Peyer's patch (tissue), 4 donors: ENCODE measurements at regions not wholly inside any gene's neighbourhood (a gene's known extent, or its start where the extent isn't known, plus 50 kb on each side); places are given as distances from the start of the nearest gene placed in this dataset.
A peak's percentile ranks its signal among the peaks of the same experiment; 100 is the strongest.
"Not testable (repeated sequence)": the region's sequence is repeated elsewhere in the genome, so short reads cannot be mapped to it uniquely, and the experiment has no call there.

Experiments used
- DNase-seq, 3 donors: peaks; one replicate each; pipeline ENCODE4 v3.0.0-alpha.2; 2017 to 2019
- H3K27ac ChIP-seq, 4 donors: fragments of 200-600 bp; sonication (generic); one replicate each; pipeline ENCODE4 v1.5.1; 2016 to 2019
- H3K27me3 ChIP-seq, 2 donors: fragments of 200-600 bp; sonication (generic); one replicate each; pipeline ENCODE4 v1.5.1; 2019
- H3K36me3 ChIP-seq, 3 donors: fragments of 200-600 bp; sonication (generic); one replicate each; pipeline ENCODE4 v1.5.1; 2016 to 2019
- H3K4me1 ChIP-seq, 4 donors: fragments of 200-600 bp; sonication (generic); one replicate each; pipeline ENCODE4 v1.5.1; 2016 to 2019
- H3K4me3 ChIP-seq, 4 donors: fragments of 200-600 bp; sonication (generic); 1 replicate in 3 of 4; 2 replicates in 1 of 4; pipeline ENCODE4 v1.5.1; 2016 to 2019; ENCODE audit warnings: mild to moderate bottlenecking in 1 of 4
- H3K9me3 ChIP-seq, 4 donors: fragments of 200-600 bp; sonication (generic); one replicate each; pipeline ENCODE4 v1.5.1; 2016 to 2019; ENCODE audit warnings: mild to moderate bottlenecking in 1 of 4

- not testable (repeated sequence) for H3K9me3 ChIP-seq, H3K4me1 ChIP-seq, H3K4me3 ChIP-seq, H3K27me3 ChIP-seq, H3K27ac ChIP-seq, H3K36me3 ChIP-seq, DNase-seq
These were observed 5194.2 kb upstream of the TPTE start for GRCh38 chr21:5327220-5327619.

GRCh38 chr21:5329311-5329939, 5192.0 kb upstream of the TPTE start:
- not testable (repeated sequence) for H3K9me3 ChIP-seq, H3K27ac ChIP-seq, H3K4me1 ChIP-seq, H3K36me3 ChIP-seq, DNase-seq, H3K4me3 ChIP-seq, H3K27me3 ChIP-seq

DNA sequence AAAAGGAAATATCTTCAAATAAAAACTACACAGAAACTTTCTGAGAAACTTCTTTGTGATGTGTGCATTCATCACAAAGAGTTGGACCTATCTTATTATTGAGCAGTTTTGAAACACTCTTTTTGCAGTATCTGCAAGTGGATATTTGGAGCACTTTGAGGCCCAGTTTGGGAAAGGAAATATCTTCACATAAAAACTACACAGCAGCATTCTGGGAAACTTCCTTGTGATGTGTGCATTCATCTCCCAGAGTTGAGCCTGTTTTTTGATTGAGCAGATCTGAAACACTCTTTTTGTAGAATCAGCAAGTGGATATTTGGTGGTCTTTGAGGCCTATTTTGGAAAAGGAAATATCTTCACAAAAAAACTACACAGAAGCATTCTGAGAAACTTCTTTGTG, 5163.5 kb upstream of the TPTE start:
- peak in 1 of 3 donors; percentile 6 for DNase-seq
- H3K4me1 ChIP-seq, H3K9me3 ChIP-seq: not testable (repeated sequence)

More for the DNA sequence above, 5163.5 kb upstream of the TPTE start:
- not testable (repeated sequence) for H3K27me3 ChIP-seq, H3K4me3 ChIP-seq, H3K36me3 ChIP-seq, H3K27ac ChIP-seq
